CD4-positive, alpha-beta T cell treated with Interleukin-21 for 1 hour (primary cell): ENCODE measurements at regions not wholly inside any gene's neighbourhood (a gene's known extent, or its start where the extent isn't known, plus 50 kb on each side); places are given as distances from the start of the nearest gene placed in this dataset.

Source experiments
- DNase-seq: peaks from one replicate; pipeline ENCODE4 v3.0.0-alpha.2; 2020

DNA sequence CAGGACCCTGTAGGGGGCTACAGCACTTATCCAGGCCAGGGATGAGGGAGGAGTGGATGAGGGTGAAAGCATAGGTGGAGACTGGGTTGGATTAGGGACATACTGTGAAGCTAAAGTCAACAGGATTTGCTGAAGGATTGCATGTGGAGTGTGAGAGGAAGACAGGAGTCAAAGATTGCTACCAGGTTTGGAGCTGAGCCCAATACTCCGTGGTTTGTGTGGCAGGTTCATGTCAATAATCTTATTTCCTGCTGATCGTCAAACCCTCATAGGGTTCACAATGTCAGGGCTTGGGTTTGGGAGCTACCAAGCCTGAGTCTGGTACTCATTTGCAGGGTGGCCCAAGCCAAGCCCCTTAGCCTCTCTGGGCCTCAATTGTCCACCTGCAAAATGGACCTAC lies 77.1 kb upstream of the PLXNC1 start:
- DNase-seq, result no peak

DNA sequence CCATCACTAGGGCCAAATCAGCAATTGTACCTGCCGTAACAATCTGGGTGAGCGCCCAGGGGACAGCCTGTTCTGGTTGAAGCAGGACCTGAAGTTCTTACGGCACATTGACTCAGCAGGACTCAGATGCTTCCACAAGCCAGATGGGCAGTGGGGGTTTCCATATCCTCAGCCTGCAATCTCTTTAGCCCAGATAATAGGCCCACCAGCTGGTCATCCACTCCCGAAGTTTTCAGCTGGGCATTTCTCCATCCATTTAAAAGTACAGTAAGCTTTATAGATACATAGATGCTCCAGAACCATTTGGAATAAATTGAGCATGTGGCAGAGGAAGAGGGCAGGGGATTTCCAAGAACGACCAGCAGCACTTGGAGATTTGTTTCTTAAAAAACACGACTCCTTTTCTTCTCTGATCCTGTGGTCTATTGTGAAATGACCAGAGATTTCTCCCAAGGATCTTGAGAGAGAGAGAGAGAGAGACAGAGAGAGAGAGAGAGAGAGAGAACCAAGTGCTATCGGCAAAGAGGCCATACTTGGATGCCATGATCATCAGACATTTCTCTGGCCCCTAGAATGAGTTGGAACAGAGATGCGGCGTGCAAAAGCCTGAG lies 74.8 kb upstream of the PLXNC1 start:
- no peak for DNase-seq

DNA sequence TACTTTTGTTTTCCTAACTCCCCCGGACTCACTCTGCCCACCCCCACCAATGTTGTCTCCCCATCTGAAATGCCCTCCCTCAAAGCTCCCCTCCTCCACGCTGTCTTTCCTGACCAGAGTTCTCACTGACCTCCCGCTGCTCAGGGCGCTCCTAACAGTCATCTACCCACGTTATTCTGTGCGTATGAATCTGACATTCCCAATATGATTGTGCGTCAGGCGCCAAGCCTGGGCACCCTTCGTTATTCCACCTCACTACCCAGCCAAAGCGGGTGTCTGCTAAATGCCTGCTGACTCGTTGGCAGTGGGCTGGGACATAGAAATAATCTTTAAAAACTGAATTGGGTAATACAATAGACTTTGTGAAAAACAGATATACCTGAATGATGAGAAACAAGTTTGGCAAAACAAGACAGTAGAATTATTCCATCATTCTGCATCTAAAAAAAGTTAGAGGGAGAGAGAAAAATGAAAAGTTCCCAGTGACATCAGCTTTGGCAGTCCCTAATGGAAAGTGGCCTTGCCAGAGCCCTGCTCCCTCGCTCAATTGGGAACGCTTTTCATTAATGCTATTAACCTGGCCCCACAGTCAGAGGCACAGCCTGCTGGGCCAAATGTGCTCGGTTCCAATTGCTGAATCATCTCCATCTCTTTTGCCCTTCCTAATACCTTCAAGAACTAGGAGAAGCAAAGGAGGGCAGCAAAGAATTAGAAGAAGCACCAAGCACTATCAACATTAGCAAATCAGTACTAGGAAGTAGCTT lies 74.0 kb upstream of the PLXNC1 start:
- no peak for DNase-seq

DNA sequence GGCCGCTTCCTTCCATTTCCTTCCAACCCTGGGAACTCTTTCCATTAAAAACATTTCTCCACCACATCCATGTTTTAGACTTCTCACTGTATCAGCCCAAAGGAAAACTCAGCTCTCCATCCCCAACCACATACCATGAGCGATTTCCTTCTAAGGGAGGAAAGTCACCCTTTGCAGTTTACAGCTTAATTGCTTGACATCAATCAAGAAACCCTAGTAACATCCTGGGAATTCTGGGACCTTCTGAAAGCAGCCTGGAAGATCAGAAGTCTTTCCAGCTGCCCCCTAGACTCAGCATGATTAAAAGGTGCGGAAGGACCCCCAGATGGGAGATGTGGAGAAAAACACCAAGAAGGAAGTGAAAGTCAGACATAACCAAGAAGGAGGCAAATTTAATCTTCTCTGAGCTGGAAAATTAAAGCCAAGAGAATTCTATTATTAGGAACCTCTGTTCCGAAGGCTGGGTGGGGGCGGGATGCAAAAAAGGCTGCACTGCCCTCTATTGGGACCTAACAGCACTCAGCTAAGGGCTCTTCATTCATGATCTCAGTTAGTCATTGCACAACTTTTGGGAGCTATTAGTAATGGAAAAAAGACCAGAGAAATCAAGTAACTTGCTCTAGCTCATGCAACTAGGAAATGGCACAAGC lies 73.3 kb upstream of the PLXNC1 start:
- no peak for DNase-seq

DNA sequence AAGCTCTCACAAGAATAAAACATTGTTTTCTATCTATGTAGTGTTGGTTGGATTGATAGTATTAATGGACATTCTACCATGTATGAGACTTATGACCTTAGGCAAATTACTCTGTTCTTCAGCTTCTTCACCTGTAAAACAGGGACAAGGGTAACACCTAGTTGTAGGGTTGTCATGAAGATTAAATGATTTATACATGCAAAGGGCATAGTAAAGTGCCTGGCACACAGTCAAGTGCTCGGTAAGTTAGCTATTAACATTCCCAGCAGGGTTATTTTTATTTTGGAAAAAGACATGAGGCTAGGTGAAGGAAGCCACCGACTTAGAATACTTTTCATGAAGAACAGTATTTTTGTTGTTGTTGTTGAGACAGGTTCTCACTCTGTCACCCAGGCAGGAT lies 71.2 kb upstream of the PLXNC1 start:
- no peak for DNase-seq

DNA sequence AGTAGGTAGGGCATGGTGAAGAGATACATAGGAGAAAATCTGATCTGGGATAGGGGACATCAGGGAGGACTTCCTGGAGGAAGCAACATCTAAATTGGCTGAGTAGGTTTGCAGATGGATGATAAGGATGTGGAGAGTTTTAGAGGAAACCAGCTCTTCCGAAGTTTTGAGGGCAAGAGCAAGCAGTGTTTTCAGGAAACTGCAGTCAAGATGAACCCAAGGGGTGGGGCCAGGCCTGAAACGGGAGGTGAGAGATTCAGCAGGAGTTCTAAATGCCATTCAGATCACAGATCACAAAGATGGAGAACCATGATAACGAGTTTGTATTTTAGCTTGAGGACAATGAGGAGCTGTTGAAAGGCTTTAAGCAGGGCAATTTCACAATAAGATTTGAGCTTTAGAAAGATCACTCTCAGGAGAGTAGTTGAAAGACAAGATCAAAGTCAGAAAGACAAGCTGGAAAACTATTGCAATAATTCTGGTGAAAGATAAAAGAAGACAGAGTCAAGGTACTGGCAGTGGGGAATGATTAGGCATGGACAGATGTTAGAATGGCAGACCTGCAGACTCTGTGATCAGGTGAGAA lies 70.1 kb upstream of the PLXNC1 start:
- DNase-seq, result no peak

DNA sequence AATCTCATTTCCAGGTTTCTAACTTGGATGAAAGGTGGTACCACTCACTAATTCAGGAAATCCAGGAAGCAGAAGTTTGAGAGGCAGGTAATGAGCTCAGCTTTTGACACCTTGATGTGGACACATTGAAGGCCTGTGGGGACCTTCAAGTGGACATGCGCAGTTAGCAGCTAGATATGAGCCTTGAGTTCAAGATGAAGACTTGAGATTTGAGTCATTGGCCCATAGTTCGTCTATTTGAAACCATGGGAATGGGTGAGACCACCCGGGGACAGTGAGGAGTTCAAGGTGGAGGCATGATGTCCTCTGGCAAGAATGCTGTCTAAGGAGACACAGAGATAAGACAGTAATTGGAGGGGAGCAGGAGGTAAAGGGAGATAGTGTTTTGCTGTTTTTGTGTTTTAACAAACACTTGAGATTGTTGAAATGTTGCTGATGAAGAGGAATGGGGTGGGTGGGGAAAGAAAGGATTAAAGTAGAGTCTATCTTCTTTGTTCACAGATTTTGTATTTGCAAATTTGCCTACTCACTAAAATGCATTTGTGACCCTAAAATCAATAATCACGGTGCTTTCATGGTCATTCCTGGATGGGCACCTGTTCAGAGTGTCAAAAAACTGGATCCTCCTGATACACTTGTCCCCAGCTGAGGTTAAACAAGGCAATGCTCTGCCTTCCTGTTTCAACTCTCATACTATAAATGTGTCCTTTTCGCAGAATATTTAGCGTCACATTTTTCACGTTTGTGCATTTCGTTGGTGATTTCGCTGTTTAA lies 69.5 kb upstream of the PLXNC1 start:
- DNase-seq, result no peak

DNA sequence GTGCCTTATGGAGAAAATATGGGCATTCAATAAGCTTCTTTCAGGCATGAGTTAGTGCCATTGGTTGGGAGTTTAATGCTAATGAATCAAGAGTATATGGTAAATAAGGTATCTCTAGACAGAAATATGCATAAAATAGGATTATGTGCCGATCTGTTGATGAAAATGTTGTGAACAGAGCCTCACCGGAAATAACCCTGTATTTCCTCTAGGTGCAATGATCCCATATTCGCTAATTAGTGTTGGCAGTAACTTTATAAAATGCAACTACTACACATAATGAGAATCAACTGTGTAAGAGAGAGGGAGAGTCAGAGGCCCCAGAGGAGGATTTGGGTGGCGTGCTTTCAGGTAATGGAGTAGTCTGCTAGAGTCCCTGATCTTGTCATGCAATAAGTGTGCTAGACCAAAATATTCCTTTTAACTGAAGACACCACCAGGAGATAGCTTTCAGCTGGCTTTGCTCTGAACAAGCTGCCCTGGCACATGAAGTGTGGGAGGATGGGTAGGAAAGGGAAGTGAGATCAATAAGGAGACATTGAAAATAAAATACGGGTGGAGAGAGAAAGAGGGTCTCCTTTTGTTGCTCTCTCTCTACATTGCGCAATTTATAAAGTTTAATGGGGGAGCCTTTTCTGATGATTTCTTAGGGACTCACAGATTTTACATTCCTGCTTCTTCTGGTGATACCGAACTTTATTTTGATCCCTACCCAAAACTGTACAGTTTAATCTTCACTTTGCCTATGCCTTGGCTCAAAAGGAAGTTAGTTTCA lies 68.6 kb upstream of the PLXNC1 start:
- no peak for DNase-seq

DNA sequence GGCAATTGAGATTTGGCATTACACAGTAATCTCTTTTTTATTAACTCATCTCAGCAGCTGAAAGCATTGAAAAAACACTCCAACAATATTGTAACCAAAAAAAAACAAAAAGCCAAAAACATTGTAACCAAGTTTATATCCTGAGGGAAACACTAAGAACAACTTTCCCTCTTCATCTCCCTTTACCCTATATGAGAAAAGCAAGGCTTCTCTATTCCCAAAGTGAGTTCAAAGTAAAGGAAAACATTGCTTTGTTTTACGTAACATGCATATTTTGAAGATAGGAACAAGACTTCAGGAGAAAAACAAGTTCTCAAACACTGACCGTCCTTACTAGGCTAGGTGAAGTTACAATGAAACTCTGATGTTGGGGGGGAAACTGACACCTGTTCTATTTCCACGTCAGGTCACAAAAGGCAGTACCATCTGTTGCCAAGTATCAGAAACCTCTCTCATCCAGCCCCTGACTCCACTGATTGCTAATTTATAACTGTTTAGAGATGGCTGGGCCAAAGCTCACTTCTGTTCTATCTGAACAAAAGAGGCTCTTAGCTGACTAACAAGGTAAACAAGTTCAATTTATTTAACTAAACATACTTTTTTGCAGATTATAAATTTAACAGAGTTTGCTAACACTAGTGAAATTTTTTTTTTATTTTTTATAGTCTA lies 67.9 kb upstream of the PLXNC1 start:
- DNase-seq, result no peak

DNA sequence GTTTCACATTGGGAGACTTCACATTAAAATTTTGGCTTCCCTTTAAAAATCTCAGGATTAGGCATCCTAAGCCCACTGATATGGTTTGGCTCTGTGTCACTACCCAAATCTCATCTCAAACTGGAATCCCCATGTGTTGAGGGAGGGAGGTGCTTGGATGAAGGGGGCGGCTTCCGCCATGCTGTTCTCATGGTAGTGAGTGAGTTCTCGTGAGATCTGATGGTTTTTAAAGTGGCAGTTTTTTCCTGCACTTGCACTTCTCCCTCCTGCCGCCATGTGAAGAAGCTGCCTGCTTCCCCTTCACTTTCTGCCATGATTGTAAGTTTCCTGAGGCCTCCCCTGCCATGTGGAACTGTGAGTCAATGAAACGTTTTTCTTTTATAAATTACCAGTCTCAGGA lies 65.7 kb upstream of the PLXNC1 start:
- no peak for DNase-seq

DNA sequence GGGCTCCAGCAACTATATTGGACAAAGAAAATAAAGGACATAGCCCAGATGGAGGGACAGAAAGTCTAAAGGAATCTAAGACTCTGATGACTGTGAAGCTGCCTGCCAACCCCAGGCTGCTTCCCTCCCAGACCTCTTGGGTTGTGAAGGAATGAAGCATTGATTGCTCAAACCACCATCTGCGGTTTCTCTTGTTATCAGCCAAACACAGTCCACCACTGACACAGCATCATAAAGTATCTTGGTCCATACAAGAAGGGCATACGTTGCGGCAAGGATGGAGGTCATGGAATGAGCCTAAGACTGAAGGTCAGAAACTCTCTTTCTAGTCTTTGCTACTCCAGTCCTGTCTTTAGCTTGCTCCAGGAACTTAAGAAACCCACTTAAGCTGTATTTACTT lies 58.5 kb upstream of the PLXNC1 start:
- DNase-seq, result no peak

DNA sequence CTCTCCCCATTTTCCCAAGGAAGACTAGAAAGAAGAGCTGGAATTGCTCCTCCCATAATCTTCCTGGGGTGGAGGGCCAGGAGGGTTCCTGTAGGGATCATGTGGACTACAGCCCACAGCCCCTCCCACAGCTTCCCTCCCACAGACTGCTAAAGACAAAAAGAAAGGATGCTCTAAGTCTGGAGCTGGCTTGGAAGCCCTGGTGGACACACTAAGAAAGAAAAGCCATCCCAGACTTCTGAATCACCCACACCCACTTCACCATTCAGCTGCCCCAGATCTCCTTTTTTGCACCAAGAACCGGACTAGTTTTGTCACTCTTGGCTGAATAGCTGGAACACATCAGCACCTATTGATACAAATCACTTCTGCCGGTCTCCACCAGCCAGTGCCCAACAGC lies 56.8 kb upstream of the PLXNC1 start:
- DNase-seq, result no peak

DNA sequence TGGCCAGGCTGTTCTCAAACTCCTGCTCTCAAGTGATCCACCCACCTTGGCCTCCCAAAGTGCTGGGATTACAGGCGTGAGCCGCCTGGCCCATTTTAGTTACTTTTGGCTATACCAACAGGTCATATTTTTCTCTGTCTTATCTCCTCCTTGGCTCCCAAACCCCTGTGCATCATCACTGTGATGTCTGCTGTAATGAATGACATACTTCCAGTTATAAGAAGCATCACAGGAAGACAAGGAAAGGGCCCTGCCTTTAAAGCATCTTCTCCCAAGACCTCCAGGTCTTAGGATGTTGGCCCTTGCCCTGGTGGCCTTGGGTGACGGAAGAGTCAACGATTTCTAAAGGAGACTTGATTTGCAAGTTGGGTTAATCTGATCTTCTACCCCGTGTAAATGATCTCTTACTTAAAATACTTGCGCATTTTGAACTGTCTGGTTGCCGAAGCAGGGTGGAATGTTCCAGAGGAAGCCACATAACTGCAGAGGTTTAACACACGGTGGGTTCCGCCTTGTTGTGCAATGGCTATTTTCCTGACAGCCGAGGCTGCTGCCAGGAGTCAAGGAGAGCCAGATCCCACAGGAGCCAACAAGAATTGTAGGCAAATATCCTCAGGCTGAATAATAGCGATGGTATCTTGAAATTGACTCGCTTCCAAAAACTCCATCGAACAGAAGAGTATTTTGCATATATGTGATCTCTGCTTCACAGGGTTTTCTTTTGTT lies 55.7 kb upstream of the PLXNC1 start:
- DNase-seq, result no peak

DNA sequence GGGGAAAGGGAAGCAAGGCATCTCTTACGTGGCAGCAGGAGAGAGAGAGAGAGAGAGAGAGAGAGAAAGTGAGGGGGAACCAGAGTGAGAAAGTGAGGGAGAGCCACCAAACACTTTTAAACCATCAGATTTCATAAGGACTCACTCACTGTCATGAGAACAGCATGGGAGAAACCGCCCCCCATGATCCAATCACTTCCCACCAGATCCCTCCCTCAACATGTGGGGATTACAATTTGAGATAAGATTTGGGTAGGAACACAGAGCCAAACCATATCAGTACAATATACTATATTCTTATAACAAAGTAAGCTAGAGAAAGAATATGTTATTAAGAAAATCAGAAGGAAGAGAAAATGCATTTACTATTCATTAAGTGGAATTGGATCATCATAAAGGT lies 53.7 kb upstream of the PLXNC1 start:
- no peak for DNase-seq

DNA sequence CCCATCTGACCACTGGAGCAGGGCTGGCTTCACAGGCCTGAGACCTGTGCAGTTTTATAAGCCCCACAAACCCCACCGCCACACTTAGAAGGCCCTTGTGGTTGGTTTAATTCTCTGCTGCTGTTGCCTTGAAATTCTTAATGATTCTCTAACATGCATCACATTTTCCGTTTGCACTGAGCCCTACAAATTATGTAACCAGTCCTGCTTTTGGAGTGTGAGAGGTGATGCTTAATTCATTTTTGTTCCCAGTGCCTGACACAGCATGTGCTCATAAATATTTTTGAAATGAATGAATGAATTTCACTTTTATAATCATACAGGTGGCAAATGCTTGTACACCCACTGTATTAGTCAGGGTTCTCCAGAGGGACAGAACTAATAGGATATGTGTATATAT lies 52.8 kb upstream of the PLXNC1 start:
- no peak for DNase-seq

DNA sequence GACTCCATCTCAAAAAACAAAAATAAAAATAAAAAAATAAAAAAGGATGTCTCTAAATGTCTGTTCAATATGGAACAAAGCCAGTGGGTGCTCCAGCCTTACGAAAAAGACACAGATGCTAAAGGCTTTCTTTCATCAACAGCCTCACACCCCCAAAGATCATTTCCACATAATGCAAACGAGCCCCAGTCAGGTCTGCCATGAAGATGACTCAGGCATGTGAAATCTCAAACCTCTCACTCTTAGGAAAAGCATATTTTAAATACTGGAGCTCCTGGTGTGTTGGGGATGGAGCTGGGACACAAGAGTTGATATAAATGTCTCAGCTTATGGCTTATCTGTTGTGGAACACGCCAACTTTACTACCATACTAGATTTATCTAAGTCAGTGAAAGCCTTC lies 49.9 kb upstream of the PLXNC1 start:
- no peak for DNase-seq
